HepG2 (cell line): ENCODE measurements at regions not wholly inside any gene's neighbourhood (a gene's known extent, or its start where the extent isn't known, plus 50 kb on each side); places are given as distances from the start of the nearest gene placed in this dataset.

Experiments used
- ATAC-seq: fragments of 200-7000 bp; cut with Tn5 transposase; 3 replicates; pipeline ENCODE4 v1.9.1; 2020; ENCODE audit warnings: mild to moderate bottlenecking, moderate library complexity
- BruUV-seq: library from RNA; stranded (reverse); fragments of 400-500 nt; replicated peaks from 2 replicates; lab custom pipeline; 2021; lab: Mats Ljungman, UMichigan
- CTCF ChIA-PET: fragments of 300-600 bp; formaldehyde crosslinking; extraction: SDS; loops from one replicate; lab custom pipeline; 2021; ENCODE audit warnings: low total read pairs, inconsistent platforms, low intra/inter-chr PET ratio; lab: Yijun Ruan, JAX
- POLR2A ChIA-PET: fragments of 350-600 bp; sonication (Branson Sonifier 250); formaldehyde crosslinking; loops from one replicate; lab custom pipeline; 2020; ENCODE audit warnings: antibody characterized with exemption, inconsistent platforms; lab: Yijun Ruan, JAX
- DNase-seq: peaks from one replicate; pipeline ENCODE4 v3.0.0-alpha.2; 2015; ENCODE audit warnings: low spot score
- FAIRE-seq: peaks from 3 replicates; lab custom pipeline; 2011; peaks lifted over from hg19 to GRCh38; lab: Jason Lieb, UNC
- H2AFZ ChIP-seq: one replicate; pipeline ENCODE4 v1.6.1; 2011; ENCODE audit warnings: low read length, inconsistent platforms
- H3K27ac ChIP-seq: fragments of 300-600 bp; 3 replicates; pipeline ENCODE4 v1.8.0; 2011; ENCODE audit warnings: mixed run types, mild to moderate bottlenecking, mixed read lengths, low read length, inconsistent platforms; ENCODE audit not compliant: insufficient read depth; ENCODE audit errors: extremely low read length
- H3K27me3 ChIP-seq, 2 experiments: fragments of 200-600 bp in 1 of 2; 2 replicates in 1 of 2; 3 replicates in 1 of 2; pipeline versions ENCODE4 v1.6.0 to v1.8.0; 2011; ENCODE audit warnings: low read length in 2 of 2, mild to moderate bottlenecking in 2 of 2, moderate library complexity in 2 of 2, inconsistent platforms in 1 of 2; ENCODE audit not compliant: insufficient read depth in 2 of 2, control insufficient read depth in 1 of 2
- H3K36me3 ChIP-seq, 2 experiments: fragments of 200-600 bp in 1 of 2; replicated peaks in 1 of 2; 2 replicates in 1 of 2; 3 replicates in 1 of 2; pipeline versions ENCODE4 v1.5.1 to v1.8.0; 2011; ENCODE audit warnings: low read length in 2 of 2, inconsistent platforms in 1 of 2; ENCODE audit not compliant: insufficient read depth in 2 of 2, control insufficient read depth in 1 of 2
- H3K4me1 ChIP-seq: 2 replicates; pipeline ENCODE4 v1.5.1; 2012; ENCODE audit warnings: low read length, inconsistent platforms; ENCODE audit not compliant: insufficient read depth
- H3K4me2 ChIP-seq: 2 replicates; pipeline ENCODE4 v1.6.0; 2011; ENCODE audit warnings: low read depth, low read length, inconsistent platforms
- H3K4me3 ChIP-seq, 3 experiments: fragments of 200-600 bp in 1 of 3; sonication (generic), shearing (Covaris generic) in 1 of 3; replicated peaks in 1 of 3; 2 replicates each; pipeline ENCODE4 v1.5.1; 2011 to 2016; ENCODE audit warnings: low read length in 3 of 3, inconsistent platforms in 2 of 3, low read depth in 2 of 3, mild to moderate bottlenecking in 2 of 3, control low read depth in 1 of 3, mixed read lengths in 1 of 3; ENCODE audit not compliant: insufficient read depth in 1 of 3
- H3K79me2 ChIP-seq: one replicate; pipeline ENCODE4 v1.6.1; 2011; ENCODE audit warnings: low read length, inconsistent platforms; ENCODE audit not compliant: insufficient read depth
- H3K9ac ChIP-seq: 2 replicates; pipeline ENCODE4 v1.6.0; 2011; ENCODE audit warnings: mild to moderate bottlenecking, low read depth, low read length, inconsistent platforms; ENCODE audit not compliant: insufficient read depth
- H3K9me3 ChIP-seq: 2 replicates; pipeline ENCODE4 v1.5.1; 2012; ENCODE audit warnings: mild to moderate bottlenecking, low read length
- H4K20me1 ChIP-seq: 2 replicates; pipeline ENCODE4 v1.6.0; 2011; ENCODE audit warnings: inconsistent platforms, mild to moderate bottlenecking, low read length, moderate library complexity; ENCODE audit not compliant: insufficient read depth
- ASH2L ChIP-seq: fragments of 300-600, 200-600 bp; sonication (generic); IDR thresholded peaks from 2 replicates; pipeline ENCODE4 v1.7.0; 2017; ENCODE audit warnings: low read depth, mild to moderate bottlenecking, moderate library complexity, mixed read lengths, low read length; ENCODE audit not compliant: insufficient read length
- BCL6 ChIP-seq: IDR thresholded peaks from 2 replicates; pipeline ENCODE4 v1.6.1; 2016; ENCODE audit warnings: missing genetic modification reagents, missing compliant biosample characterization
- FOXP1 ChIP-seq, 2 experiments: fragments of 450-650 bp in 1 of 2; IDR thresholded peaks; 2 replicates each; pipeline ENCODE4 v1.6.1; 2017 to 2018; ENCODE audit warnings: antibody characterized with exemption in 1 of 2
- HMG20B ChIP-seq: conservative IDR thresholded peaks from 2 replicates; pipeline ENCODE4 v1.6.1; 2016; ENCODE audit warnings: missing genetic modification reagents, missing compliant biosample characterization
- HNF4G ChIP-seq, 2 experiments: sonication (generic) in 1 of 2; formaldehyde crosslinking in 1 of 2; IDR thresholded peaks; 2 replicates each; pipeline versions ENCODE4 v1.4.0 to v1.6.1; 2011 to 2020; ENCODE audit warnings: borderline replicate concordance in 2 of 2, low read depth in 2 of 2, mild to moderate bottlenecking in 2 of 2, low read length in 1 of 2, missing genetic modification reagents in 1 of 2, moderate library complexity in 1 of 2
- MBNL3 ChIP-seq: fragments of 250-450 bp; sonication (Bioruptor Pico); conservative IDR thresholded peaks from 2 replicates; pipeline ENCODE4 v1.8.0; 2022; ENCODE audit warnings: mild to moderate bottlenecking, inconsistent platforms
- MXI1 ChIP-seq: IDR thresholded peaks from 3 replicates; pipeline ENCODE4 v1.6.1; 2012; ENCODE audit warnings: low read depth, low read length, inconsistent platforms, borderline replicate concordance
- NCOA2 ChIP-seq: sonication (generic); formaldehyde crosslinking; IDR thresholded peaks from 2 replicates; pipeline ENCODE4 v1.8.0; 2022; ENCODE audit warnings: inconsistent platforms
- PLRG1 ChIP-seq: fragments of 450-650 bp; conservative IDR thresholded peaks from 2 replicates; pipeline ENCODE4 v1.6.1; 2016
- PRPF4 ChIP-seq: fragments of 200-400 bp; formaldehyde crosslinking; IDR thresholded peaks from 2 replicates; pipeline ENCODE4 v1.6.1; 2016; ENCODE audit warnings: low read length, low read depth; ENCODE audit not compliant: poor library complexity, severe bottlenecking
- RFX3 ChIP-seq: IDR thresholded peaks from 2 replicates; pipeline ENCODE4 v1.6.1; 2016; ENCODE audit warnings: missing biosample characterization, missing genetic modification reagents
- SIX4 ChIP-seq: sonication (generic); formaldehyde crosslinking; IDR thresholded peaks from 2 replicates; pipeline ENCODE4 v1.4.0; 2020; ENCODE audit warnings: missing genetic modification reagents
- XRCC5 ChIP-seq: fragments of 200-400 bp; formaldehyde crosslinking; optimal IDR thresholded peaks from 2 replicates; pipeline ENCODE3; 2017; ENCODE audit warnings: mild to moderate bottlenecking, low read length
- ZKSCAN8 ChIP-seq: IDR thresholded peaks from 2 replicates; pipeline ENCODE4 v1.6.1; 2016; ENCODE audit warnings: borderline replicate concordance, missing genetic modification reagents, missing compliant biosample characterization
- ZNF20 ChIP-seq: sonication (generic); formaldehyde crosslinking; IDR thresholded peaks from 2 replicates; pipeline ENCODE4 v1.4.0; 2020; ENCODE audit warnings: mild to moderate bottlenecking, moderate library complexity, missing genetic modification reagents
- ZNF282 ChIP-seq: fragments of 450-650 bp; IDR thresholded peaks from 2 replicates; pipeline ENCODE4 v1.6.1; 2018; ENCODE audit not compliant: partially characterized antibody
- ZNF589 ChIP-seq: sonication (generic); formaldehyde crosslinking; conservative IDR thresholded peaks from 2 replicates; pipeline ENCODE4 v1.8.0; 2022; ENCODE audit warnings: mild to moderate bottlenecking, moderate library complexity, missing genetic modification reagents
- ZNF788 ChIP-seq: sonication (generic); formaldehyde crosslinking; IDR thresholded peaks from 2 replicates; pipeline ENCODE4 v1.5.0; 2020; ENCODE audit warnings: mild to moderate bottlenecking, missing genetic modification reagents, borderline replicate concordance
- WGBS: methylation state at CpG from one replicate; pipeline ENCODE4 v1.1.6; 2017; ENCODE audit warnings: low lambda C conversion rate; 5-methylcytosine and 5-hydroxymethylcytosine counted together
- in situ Hi-C: cut with HindIII; loops from 2 replicates; pipeline ENCODE4 v1.10.0; 2017; ENCODE audit warnings: low pct_unique_long_range_greater_than_20kb; ENCODE audit not compliant: extremely low pct_ligation_motif_present
- intact Hi-C: fragments of 100-400 bp; cut with micrococcal nuclease; formaldehyde crosslinking; loops from one replicate; pipeline ENCODE4 v1.10.0; 2022; ENCODE audit not compliant: unreplicated experiment
- TF ChIP-seq, protein P1 (sequence below): sonication (generic); formaldehyde crosslinking; IDR thresholded peaks from 2 replicates; pipeline ENCODE4 v1.5.0; 2020; ENCODE audit warnings: missing genetic modification reagents
- TF ChIP-seq, protein P2 (sequence below): sonication (generic); formaldehyde crosslinking; IDR thresholded peaks from 2 replicates; pipeline ENCODE4 v1.5.1; 2020; ENCODE audit warnings: mild to moderate bottlenecking, missing genetic modification reagents, moderate library complexity
- TF ChIP-seq, protein P3 (sequence below): sonication (generic); formaldehyde crosslinking; IDR thresholded peaks from 2 replicates; pipeline ENCODE4 v1.4.0; 2020; ENCODE audit warnings: missing genetic modification reagents, low read depth, mild to moderate bottlenecking, borderline replicate concordance

DNA sequence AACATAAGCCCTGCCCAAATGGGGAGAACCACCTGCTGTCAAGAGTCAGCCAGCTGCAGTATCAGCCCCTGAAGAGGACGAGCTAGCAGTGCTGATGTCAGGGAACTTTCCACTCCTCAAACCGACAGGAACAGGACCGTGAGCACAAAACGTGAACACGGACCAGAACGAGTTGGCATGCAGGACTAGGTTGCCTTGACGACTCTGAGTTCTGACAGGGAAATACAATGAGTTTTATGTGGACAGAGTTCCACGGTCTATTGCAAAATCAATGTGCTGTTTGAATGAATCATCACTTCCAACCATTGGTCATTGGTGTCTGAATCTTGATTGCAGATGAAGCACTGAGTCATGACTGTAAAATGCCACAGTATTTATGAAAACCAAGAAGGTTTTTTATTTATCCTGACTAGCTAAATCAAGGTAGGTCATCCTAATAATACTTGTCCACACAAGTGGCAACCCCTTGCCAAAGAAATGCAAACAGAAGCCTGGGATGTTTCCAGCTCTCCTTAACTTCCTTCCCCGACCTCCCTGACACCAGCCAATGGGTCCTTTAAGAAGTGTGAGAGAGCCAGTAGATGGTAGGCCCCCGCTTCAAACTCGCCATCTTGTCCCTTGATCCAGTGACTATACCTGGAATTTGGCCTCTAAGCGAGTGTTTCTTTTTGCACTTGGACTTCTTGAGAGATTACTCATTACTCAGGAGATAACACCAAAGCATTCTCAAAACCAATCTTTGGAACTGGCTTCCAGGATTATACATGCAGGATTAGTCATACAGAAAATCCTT is 119.6 kb downstream of the ASB7 start:
- peaks cover 32% of the 10 kb centered on the region for H3K4me1 ChIP-seq
- H3K4me2 ChIP-seq, result peak overlapping the region; percentile 33
- DNase-seq, result peak; percentile 91
- ATAC-seq, result peak; percentile 75
- H3K36me3 ChIP-seq, result no peaks in the 10 kb centered on the region
- H3K27me3 ChIP-seq, result peaks cover 0 to 18% of the 10 kb centered on the region in 2 experiments; a peak in 2 of 5 replicates
- intact Hi-C loops, result no loop called here
- ChIA-PET CTCF (no interaction called here), POLR2A (no interaction called here)
- H3K9ac ChIP-seq, result peak overlapping the region; percentile 33
- no peak overlapping the region for H3K4me3 ChIP-seq
- H3K27ac ChIP-seq, result peak overlapping the region; percentile 20
- H4K20me1 ChIP-seq, result 0 out of 2 replicates have a peak, but pooled peaks cover 4% of the 10 kb centered on the region
- in situ Hi-C loops, result no loop called here
- no peak overlapping the region for H2AFZ ChIP-seq
- peak; percentile 75 for FAIRE-seq
- no peaks in the 10 kb centered on the region for H3K9me3 ChIP-seq
- no TSS peak for BruUV-seq
- WGBS, result 1% methylated on average over 12 of the region's 12 CpGs
- H3K79me2 ChIP-seq, result no peaks in the 10 kb centered on the region
- TF ChIP-seq BCL6 (CRISPR knock-in tag) (no peak), SIX4 (CRISPR knock-in tag) (no peak), ZNF788 (CRISPR knock-in tag) (no peak), MXI1 (peak; percentile 84; the same call in 2 of the 3 replicates), NCOA2 (CRISPR knock-in tag) (peak; percentile 21; the same call in 1 of the 2 replicates), ASH2L (peak; percentile 39), ZNF20 (CRISPR knock-in tag) (no peak), ZNF589 (CRISPR knock-in tag) (no peak), ZNF282 (no peak), HNF4G (IDR thresholded peaks at IDR 0.05; ENCODE audit: borderline replicate concordance, low read depth, low read length) (peak; percentile 34; the same call in 1 of the 2 replicates), HNF4G (CRISPR knock-in tag; IDR thresholded peaks at IDR 0.05; ENCODE audit: borderline replicate concordance, low read depth) (no peak), PRPF4 (no peak), FOXP1 (IDR thresholded peaks at IDR 0.05) (no peak), FOXP1 (CRISPR knock-in tag; IDR thresholded peaks at IDR 0.05) (0 out of 2 replicates have a peak, but pooled peaks have one; percentile 31), HMG20B (CRISPR knock-in tag) (no peak), RFX3 (peak; percentile 86), ZKSCAN8 (CRISPR knock-in tag) (no peak; the same call in 1 of the 2 replicates), XRCC5 (peak; percentile 65), PLRG1 (no peak), MBNL3 (CRISPR knock-in tag) (no peak)
- TF ChIP-seq, protein P1, sequence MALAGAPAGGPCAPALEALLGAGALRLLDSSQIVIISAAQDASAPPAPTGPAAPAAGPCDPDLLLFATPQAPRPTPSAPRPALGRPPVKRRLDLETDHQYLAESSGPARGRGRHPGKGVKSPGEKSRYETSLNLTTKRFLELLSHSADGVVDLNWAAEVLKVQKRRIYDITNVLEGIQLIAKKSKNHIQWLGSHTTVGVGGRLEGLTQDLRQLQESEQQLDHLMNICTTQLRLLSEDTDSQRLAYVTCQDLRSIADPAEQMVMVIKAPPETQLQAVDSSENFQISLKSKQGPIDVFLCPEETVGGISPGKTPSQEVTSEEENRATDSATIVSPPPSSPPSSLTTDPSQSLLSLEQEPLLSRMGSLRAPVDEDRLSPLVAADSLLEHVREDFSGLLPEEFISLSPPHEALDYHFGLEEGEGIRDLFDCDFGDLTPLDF (CRISPR knock-in tag), result no peak
- TF ChIP-seq, protein P2, sequence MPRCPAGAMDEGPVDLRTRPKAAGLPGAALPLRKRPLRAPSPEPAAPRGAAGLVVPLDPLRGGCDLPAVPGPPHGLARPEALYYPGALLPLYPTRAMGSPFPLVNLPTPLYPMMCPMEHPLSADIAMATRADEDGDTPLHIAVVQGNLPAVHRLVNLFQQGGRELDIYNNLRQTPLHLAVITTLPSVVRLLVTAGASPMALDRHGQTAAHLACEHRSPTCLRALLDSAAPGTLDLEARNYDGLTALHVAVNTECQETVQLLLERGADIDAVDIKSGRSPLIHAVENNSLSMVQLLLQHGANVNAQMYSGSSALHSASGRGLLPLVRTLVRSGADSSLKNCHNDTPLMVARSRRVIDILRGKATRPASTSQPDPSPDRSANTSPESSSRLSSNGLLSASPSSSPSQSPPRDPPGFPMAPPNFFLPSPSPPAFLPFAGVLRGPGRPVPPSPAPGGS, result no peak
- TF ChIP-seq, protein P3, sequence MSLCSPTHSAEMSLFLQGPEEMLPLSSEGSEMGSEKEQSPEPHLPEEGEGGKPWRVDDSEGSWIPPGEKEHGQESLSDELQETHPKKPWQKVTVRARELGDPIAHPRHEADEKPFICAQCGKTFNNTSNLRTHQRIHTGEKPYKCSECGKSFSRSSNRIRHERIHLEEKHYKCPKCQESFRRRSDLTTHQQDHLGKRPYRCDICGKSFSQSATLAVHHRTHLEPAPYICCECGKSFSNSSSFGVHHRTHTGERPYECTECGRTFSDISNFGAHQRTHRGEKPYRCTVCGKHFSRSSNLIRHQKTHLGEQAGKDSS (CRISPR knock-in tag), result no peak
